Sigmoid colon (tissue), 6 donors: ENCODE measurements at regions not wholly inside any gene's neighbourhood (a gene's known extent, or its start where the extent isn't known, plus 50 kb on each side); places are given as distances from the start of the nearest gene placed in this dataset.

ENCODE experiments used
- DNase-seq: peaks from one replicate; pipeline ENCODE4 v3.0.0-alpha.2; 2019
- H3K27ac ChIP-seq, 4 donors: fragments of 200-600 bp; sonication (generic); one replicate each; pipeline ENCODE4 v1.5.1; 2016 to 2019; ENCODE audit warnings: mild to moderate bottlenecking in 1 of 4
- H3K27me3 ChIP-seq, 3 donors: fragments of 200-600 bp; sonication (generic); one replicate each; pipeline ENCODE4 v1.5.1; 2019; ENCODE audit warnings: mild to moderate bottlenecking in 1 of 3
- H3K36me3 ChIP-seq, 4 donors: fragments of 200-600 bp; sonication (generic); one replicate each; pipeline ENCODE4 v1.5.1; 2016 to 2019
- H3K4me1 ChIP-seq, 4 donors: fragments of 200-600 bp; sonication (generic); one replicate each; pipeline ENCODE4 v1.5.1; 2017 to 2019
- H3K4me3 ChIP-seq, 4 donors: fragments of 200-600 bp; sonication (generic); one replicate each; pipeline ENCODE4 v1.5.1; 2017 to 2019; ENCODE audit warnings: mild to moderate bottlenecking in 2 of 4, moderate library complexity in 1 of 4
- H3K9me3 ChIP-seq, 4 donors: fragments of 200-600 bp in 3 of 4; sonication (generic) in 3 of 4; one replicate each; pipeline versions ENCODE4 v1.5.1 to v1.6.1; 2013 to 2019
- EP300 ChIP-seq, 4 donors: sonication (generic); formaldehyde crosslinking; IDR thresholded peaks; one replicate each; pipeline ENCODE4 v1.6.1; 2017; ENCODE audit warnings: antibody characterized with exemption in 4 of 4
- POLR2A ChIP-seq, 2 donors: fragments of 450-650 bp; IDR thresholded peaks; one replicate each; pipeline ENCODE4 v1.6.1; 2016; ENCODE audit warnings: antibody characterized with exemption in 2 of 2, mild to moderate bottlenecking in 2 of 2, moderate library complexity in 2 of 2
- POLR2AphosphoS5 ChIP-seq, 4 donors: sonication (generic); formaldehyde crosslinking; IDR thresholded peaks; one replicate each; pipeline ENCODE4 v1.6.1; 2017; ENCODE audit warnings: antibody characterized with exemption in 4 of 4
- WGBS, 2 donors: extraction: QIAGEN DNeasy Blood & Tissue Kit; methylation state at CpG; one replicate each; pipeline ENCODE4 v1.1.7; 2013; 5-methylcytosine and 5-hydroxymethylcytosine counted together
- intact Hi-C: fragments of 100-400 bp; cut with DNase I; formaldehyde crosslinking; loops from one replicate; pipeline ENCODE4 v1.15.1; 2023
- TF ChIP-seq, protein P1 (sequence below), 4 experiments: fragments of 450-650 bp in 3 of 4; fragments of 200-600 bp in 1 of 4; IDR thresholded peaks; one replicate each; pipeline ENCODE4 v1.5.1; 2016 to 2019; ENCODE audit warnings: antibody characterized with exemption in 4 of 4, mild to moderate bottlenecking in 3 of 4, moderate library complexity in 2 of 4
- donor health status: healthy with polysubstance abuse.
- donor health status: healthy.

- Histone ChIP-seq H3K9me3 (no peaks in the 10 kb centered on the region), H3K36me3 (no peaks in the 10 kb centered on the region), H3K4me1 (no peaks in the 10 kb centered on the region), H3K4me3 (no peak overlapping the region), H3K27ac (no peak overlapping the region), H3K27me3 (no peaks in the 10 kb centered on the region)
- intact Hi-C loops, result no loop called here
- 74 to 78% methylated on average over 1 of the region's 1 CpG for WGBS, 2 donors
- TF ChIP-seq, protein P1, sequence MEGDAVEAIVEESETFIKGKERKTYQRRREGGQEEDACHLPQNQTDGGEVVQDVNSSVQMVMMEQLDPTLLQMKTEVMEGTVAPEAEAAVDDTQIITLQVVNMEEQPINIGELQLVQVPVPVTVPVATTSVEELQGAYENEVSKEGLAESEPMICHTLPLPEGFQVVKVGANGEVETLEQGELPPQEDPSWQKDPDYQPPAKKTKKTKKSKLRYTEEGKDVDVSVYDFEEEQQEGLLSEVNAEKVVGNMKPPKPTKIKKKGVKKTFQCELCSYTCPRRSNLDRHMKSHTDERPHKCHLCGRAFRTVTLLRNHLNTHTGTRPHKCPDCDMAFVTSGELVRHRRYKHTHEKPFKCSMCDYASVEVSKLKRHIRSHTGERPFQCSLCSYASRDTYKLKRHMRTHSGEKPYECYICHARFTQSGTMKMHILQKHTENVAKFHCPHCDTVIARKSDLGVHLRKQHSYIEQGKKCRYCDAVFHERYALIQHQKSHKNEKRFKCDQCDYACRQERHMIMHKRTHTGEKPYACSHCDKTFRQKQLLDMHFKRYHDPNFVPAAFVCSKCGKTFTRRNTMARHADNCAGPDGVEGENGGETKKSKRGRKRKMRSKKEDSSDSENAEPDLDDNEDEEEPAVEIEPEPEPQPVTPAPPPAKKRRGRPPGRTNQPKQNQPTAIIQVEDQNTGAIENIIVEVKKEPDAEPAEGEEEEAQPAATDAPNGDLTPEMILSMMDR (IDR thresholded peaks at IDR 0.05), result no peak
- DNase-seq, result no peak
Observed at GRCh38 chr6:152811785-152812184, 61.2 kb downstream of the VIP start.

DNA sequence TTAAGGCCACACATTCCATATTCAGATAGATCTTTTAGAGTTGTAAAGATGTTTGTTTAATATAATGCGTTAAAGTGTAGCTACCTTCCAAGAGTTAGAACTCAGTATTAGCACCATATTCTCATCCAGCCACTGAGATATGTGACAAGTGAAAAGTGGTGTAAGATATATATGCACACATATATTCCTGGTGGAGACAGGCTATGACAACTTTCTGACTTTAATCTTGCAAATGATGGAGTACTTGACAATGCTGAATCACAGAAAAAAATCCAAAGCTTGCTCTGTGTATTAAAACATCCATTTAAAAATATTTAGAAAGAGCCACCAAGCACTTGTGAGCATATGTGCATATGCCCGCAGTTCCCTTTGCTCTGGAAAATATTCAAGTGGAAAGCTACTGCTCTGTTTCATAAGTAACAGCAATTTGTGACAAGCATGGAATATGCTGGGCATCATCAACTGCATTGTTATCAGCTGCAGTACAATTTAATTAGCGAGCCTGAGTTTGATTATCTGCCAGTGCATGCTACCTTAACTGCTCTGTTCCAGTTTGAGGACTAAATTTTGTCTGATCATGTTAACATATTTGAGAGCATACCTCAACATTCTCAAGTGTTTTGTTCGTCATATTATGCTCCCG is 64.8 kb downstream of the VIP start:
- TF ChIP-seq POLR2AphosphoS5 (IDR thresholded peaks at IDR 0.05) (no peak), POLR2A (IDR thresholded peaks at IDR 0.05) (no peak), EP300 (IDR thresholded peaks at IDR 0.05) (no peak)
- TF ChIP-seq, protein P1 (IDR thresholded peaks at IDR 0.05), result no peak
- WGBS, 2 donors, result 79 to 89% methylated on average over 5 of the region's 5 CpGs
- H3K27me3 ChIP-seq, result no peaks in the 10 kb centered on the region
- H3K4me1 ChIP-seq, result no peaks in the 10 kb centered on the region
- intact Hi-C loops, result no loop called here
- H3K36me3 ChIP-seq, result no peaks in the 10 kb centered on the region
- no peak for DNase-seq
- no peak overlapping the region for H3K4me3 ChIP-seq
- no peaks in the 10 kb centered on the region for H3K9me3 ChIP-seq
- H3K27ac ChIP-seq, result no peak overlapping the region

DNA sequence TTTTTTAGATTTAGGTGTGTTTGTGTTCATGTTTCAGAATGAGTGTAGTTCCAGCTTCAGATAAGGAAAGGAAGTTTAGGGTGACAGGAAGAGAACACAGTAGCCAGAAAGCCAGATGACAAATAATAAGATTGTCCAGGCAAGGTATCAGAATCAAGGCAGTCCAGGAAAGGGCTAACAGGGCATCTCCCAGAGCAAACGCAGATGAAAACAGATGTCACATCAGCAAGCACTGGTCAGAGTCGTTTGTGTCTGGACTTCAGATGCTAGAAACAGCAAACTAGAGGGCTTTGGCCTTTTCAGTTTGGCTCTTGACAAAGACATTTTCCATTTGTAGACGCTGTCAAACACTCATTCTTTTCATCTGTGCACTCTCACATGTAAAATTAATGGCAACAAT is 65.5 kb downstream of the VIP start:
- TF ChIP-seq, protein P1 (IDR thresholded peaks at IDR 0.05), result no peak
- TF ChIP-seq EP300 (IDR thresholded peaks at IDR 0.05) (no peak), POLR2AphosphoS5 (IDR thresholded peaks at IDR 0.05) (no peak), POLR2A (IDR thresholded peaks at IDR 0.05) (no peak)
- no peaks in the 10 kb centered on the region for H3K9me3 ChIP-seq
- no peak overlapping the region for H3K4me3 ChIP-seq
- WGBS, 2 donors, result 51 to 69% methylated on average over 3 of the region's 3 CpGs
- intact Hi-C loops, result no loop called here
- H3K27ac ChIP-seq, result no peak overlapping the region
- DNase-seq, result no peak
- H3K36me3 ChIP-seq, result no peaks in the 10 kb centered on the region
- no peaks in the 10 kb centered on the region for H3K27me3 ChIP-seq
- no peaks in the 10 kb centered on the region for H3K4me1 ChIP-seq

GRCh38 chr6:152821525-152821924 is 70.9 kb downstream of the VIP start:
- no peaks in the 10 kb centered on the region for H3K9me3 ChIP-seq
- intact Hi-C loops, result no loop called here
- no peak for TF ChIP-seq POLR2AphosphoS5 (IDR thresholded peaks at IDR 0.05)
- no peak for TF ChIP-seq POLR2A (IDR thresholded peaks at IDR 0.05)
- TF ChIP-seq, protein P1 (IDR thresholded peaks at IDR 0.05), result no peak
- no peak for TF ChIP-seq EP300 (IDR thresholded peaks at IDR 0.05)
- H3K27me3 ChIP-seq, result no peaks in the 10 kb centered on the region
- no peak overlapping the region for H3K27ac ChIP-seq
- H3K36me3 ChIP-seq, result no peaks in the 10 kb centered on the region
- WGBS, 2 donors, result 27 to 55% methylated on average over 4 of the region's 4 CpGs
- H3K4me1 ChIP-seq, result no peaks in the 10 kb centered on the region
- H3K4me3 ChIP-seq, result no peak overlapping the region
- DNase-seq, result no peak

GRCh38 chr6:152824666-152825065 is 74.1 kb downstream of the VIP start:
- H3K27ac ChIP-seq, result no peak overlapping the region

More at GRCh38 chr6:152824666-152825065, 74.1 kb downstream of the VIP start:
- Histone ChIP-seq H3K36me3 (no peaks in the 10 kb centered on the region), H3K27me3 (no peaks in the 10 kb centered on the region), H3K9me3 (no peaks in the 10 kb centered on the region), H3K4me1 (no peaks in the 10 kb centered on the region), H3K4me3 (no peak overlapping the region)
- no peak for TF ChIP-seq EP300 (IDR thresholded peaks at IDR 0.05)
- TF ChIP-seq, protein P1 (IDR thresholded peaks at IDR 0.05), result no peak
- no peak for TF ChIP-seq POLR2AphosphoS5 (IDR thresholded peaks at IDR 0.05)
- no peak for TF ChIP-seq POLR2A (IDR thresholded peaks at IDR 0.05)
- no peak for DNase-seq
- intact Hi-C loops, result no loop called here
- WGBS, 2 donors, result 54 to 87% methylated on average over 2 of the region's 2 CpGs
